22Rv1 (cell line): ENCODE measurements at regions not wholly inside any gene's neighbourhood (a gene's known extent, or its start where the extent isn't known, plus 50 kb on each side); places are given as distances from the start of the nearest gene placed in this dataset.

Experiments used
- H3K27ac ChIP-seq: fragments of 450-650 bp; 2 replicates; pipeline ENCODE4 v1.5.1; 2017
- CTCF ChIP-seq: fragments of 450-650 bp; IDR thresholded peaks from 2 replicates; pipeline ENCODE4 v1.5.1; 2017; ENCODE audit warnings: mild to moderate bottlenecking
- ZFX ChIP-seq: fragments of 450-650 bp; IDR thresholded peaks from 2 replicates; pipeline ENCODE4 v1.6.1; 2017; ENCODE audit warnings: antibody characterized with exemption, borderline replicate concordance

- TF ChIP-seq CTCF (no peak), ZFX (no peak)
- H3K27ac ChIP-seq, result no peak overlapping the region
Measured at GRCh38 chr13:74438901-74439300, 304.7 kb upstream of the KLF12 start.

- TF ChIP-seq CTCF (no peak), ZFX (no peak)
- no peak overlapping the region for H3K27ac ChIP-seq
Measured at GRCh38 chr13:74434782-74435181, 300.6 kb upstream of the KLF12 start.

GRCh38 chr13:74424455-74424854 lies 290.3 kb upstream of the KLF12 start:
- H3K27ac ChIP-seq, result no peak overlapping the region
- TF ChIP-seq ZFX, result no peak

- no peak for TF ChIP-seq ZFX
- TF ChIP-seq CTCF, result no peak
- no peak overlapping the region for H3K27ac ChIP-seq
Measured at GRCh38 chr13:74423434-74423833, 289.2 kb upstream of the KLF12 start.

GRCh38 chr13:74414458-74414857 lies 280.3 kb upstream of the KLF12 start:
- H3K27ac ChIP-seq, result no peak overlapping the region
- TF ChIP-seq ZFX (no peak), CTCF (no peak)

GRCh38 chr13:74413482-74413881 lies 279.3 kb upstream of the KLF12 start:
- H3K27ac ChIP-seq, result no peak overlapping the region
- TF ChIP-seq ZFX (no peak), CTCF (no peak)

- no peak overlapping the region for H3K27ac ChIP-seq
- no peak for TF ChIP-seq ZFX
Measured at GRCh38 chr13:74409551-74409950, 275.3 kb upstream of the KLF12 start.

GRCh38 chr13:74406420-74406819 lies 272.2 kb upstream of the KLF12 start:
- H3K27ac ChIP-seq, result no peak overlapping the region
- TF ChIP-seq CTCF (no peak), ZFX (no peak)
